ENCODE measurements at regions not wholly inside any gene's neighbourhood (a gene's known extent, or its start where the extent isn't known, plus 50 kb on each side); places are given as distances from the start of the nearest gene placed in this dataset.

GRCh38 chr15:39009740-39010139 is 445.1 kb upstream of the RASGRP1 start:
- TF ChIP-seq, protein P1, sequence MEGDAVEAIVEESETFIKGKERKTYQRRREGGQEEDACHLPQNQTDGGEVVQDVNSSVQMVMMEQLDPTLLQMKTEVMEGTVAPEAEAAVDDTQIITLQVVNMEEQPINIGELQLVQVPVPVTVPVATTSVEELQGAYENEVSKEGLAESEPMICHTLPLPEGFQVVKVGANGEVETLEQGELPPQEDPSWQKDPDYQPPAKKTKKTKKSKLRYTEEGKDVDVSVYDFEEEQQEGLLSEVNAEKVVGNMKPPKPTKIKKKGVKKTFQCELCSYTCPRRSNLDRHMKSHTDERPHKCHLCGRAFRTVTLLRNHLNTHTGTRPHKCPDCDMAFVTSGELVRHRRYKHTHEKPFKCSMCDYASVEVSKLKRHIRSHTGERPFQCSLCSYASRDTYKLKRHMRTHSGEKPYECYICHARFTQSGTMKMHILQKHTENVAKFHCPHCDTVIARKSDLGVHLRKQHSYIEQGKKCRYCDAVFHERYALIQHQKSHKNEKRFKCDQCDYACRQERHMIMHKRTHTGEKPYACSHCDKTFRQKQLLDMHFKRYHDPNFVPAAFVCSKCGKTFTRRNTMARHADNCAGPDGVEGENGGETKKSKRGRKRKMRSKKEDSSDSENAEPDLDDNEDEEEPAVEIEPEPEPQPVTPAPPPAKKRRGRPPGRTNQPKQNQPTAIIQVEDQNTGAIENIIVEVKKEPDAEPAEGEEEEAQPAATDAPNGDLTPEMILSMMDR (IDR thresholded peaks at IDR 0.05; ENCODE audit: insufficient read depth, low read length, poor library complexity, severe bottlenecking): no peak
- no peak for TF ChIP-seq EZH2phosphoT487 (conservative IDR thresholded peaks at IDR 0.05; ENCODE audit: low read length)

All from SU-DHL-6 (cell line).